HS-5 (cell line): ENCODE measurements at regions not wholly inside any gene's neighbourhood (a gene's known extent, or its start where the extent isn't known, plus 50 kb on each side); places are given as distances from the start of the nearest gene placed in this dataset.

Source experiments
- DNase-seq: peaks from one replicate; pipeline ENCODE4 v3.0.0-alpha.2; 2012; ENCODE audit warnings: low read depth

- DNase-seq, result no peak
These were observed 582.6 kb downstream of the SOX6 start for GRCh38 chr11:15773476-15774387.

- DNase-seq, result no peak
These were observed 581.9 kb downstream of the SOX6 start for GRCh38 chr11:15774388-15774939.

- no peak for DNase-seq
These were observed 581.3 kb downstream of the SOX6 start for GRCh38 chr11:15775015-15775541.

GRCh38 chr11:15775797-15776196 is 580.5 kb downstream of the SOX6 start:
- DNase-seq, result no peak

- DNase-seq, result no peak
These were observed 580.0 kb downstream of the SOX6 start for GRCh38 chr11:15776366-15776765.

GRCh38 chr11:15779518-15779917 is 576.8 kb downstream of the SOX6 start:
- DNase-seq, result no peak

GRCh38 chr11:15780382-15780781 is 576.0 kb downstream of the SOX6 start:
- no peak for DNase-seq

- DNase-seq, result no peak
These were observed 575.5 kb downstream of the SOX6 start for GRCh38 chr11:15780837-15781236.

- no peak for DNase-seq
These were observed 572.7 kb downstream of the SOX6 start for GRCh38 chr11:15783619-15784018.

- peak; percentile 77 for DNase-seq
These were observed 563.0 kb downstream of the SOX6 start for GRCh38 chr11:15793043-15793996.

- DNase-seq, result no peak
These were observed 561.8 kb downstream of the SOX6 start for GRCh38 chr11:15794361-15795150.

GRCh38 chr11:15795378-15795777 is 561.0 kb downstream of the SOX6 start:
- no peak for DNase-seq

GRCh38 chr11:15800111-15800800 is 556.1 kb downstream of the SOX6 start:
- DNase-seq, result peak; percentile 55

- DNase-seq, result no peak
These were observed 555.2 kb downstream of the SOX6 start for GRCh38 chr11:15801126-15801525.

GRCh38 chr11:15801616-15802015 is 554.7 kb downstream of the SOX6 start:
- no peak for DNase-seq

GRCh38 chr11:15805726-15806125 is 550.6 kb downstream of the SOX6 start:
- no peak for DNase-seq

GRCh38 chr11:15806217-15806616 is 550.1 kb downstream of the SOX6 start:
- DNase-seq, result no peak

- DNase-seq, result no peak
These were observed 548.5 kb downstream of the SOX6 start for GRCh38 chr11:15807827-15808226.

GRCh38 chr11:15810082-15810481 is 546.3 kb downstream of the SOX6 start:
- no peak for DNase-seq

- no peak for DNase-seq
These were observed 545.8 kb downstream of the SOX6 start for GRCh38 chr11:15810525-15810924.
